Astrocyte of the cerebellum (primary cell): ENCODE measurements at regions not wholly inside any gene's neighbourhood (a gene's known extent, or its start where the extent isn't known, plus 50 kb on each side); places are given as distances from the start of the nearest gene placed in this dataset.

Source experiments
- DNase-seq: peaks from one replicate; pipeline ENCODE4 v3.0.0-alpha.2; 2011; ENCODE audit warnings: low read depth
- H3K4me3 ChIP-seq: 2 replicates; pipeline ENCODE4 v1.5.1; 2011; ENCODE audit warnings: mild to moderate bottlenecking, low read depth, low read length, moderate library complexity
- in situ Hi-C: cut with HindIII; loops from 2 replicates; pipeline ENCODE4 v1.10.0; 2017; ENCODE audit warnings: low sequenced_read_pairs
- TF ChIP-seq, protein P1 (sequence below): IDR thresholded peaks from 2 replicates; pipeline ENCODE4 v1.5.1; 2012; ENCODE audit warnings: low read length, low read depth, moderate library complexity, mild to moderate bottlenecking; ENCODE audit errors: missing control alignments

DNA sequence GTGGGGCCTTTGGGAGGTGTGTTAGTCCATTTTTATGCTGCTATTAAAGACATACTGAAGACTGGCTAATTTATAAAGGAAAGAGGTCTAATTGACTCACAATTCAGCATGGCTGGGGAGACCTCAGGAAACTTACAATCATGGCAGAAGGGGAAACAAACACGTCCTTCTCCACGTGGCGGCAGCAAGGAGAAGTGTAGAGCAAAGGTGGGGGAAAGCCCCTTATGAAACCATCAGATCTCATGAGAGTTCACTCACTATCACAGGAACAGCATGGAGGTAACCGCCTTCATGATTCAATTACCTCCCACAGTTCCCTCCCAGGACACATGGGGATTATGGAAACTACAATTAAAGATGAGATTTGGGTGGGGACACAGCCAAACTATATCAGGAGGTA lies 187.1 kb upstream of the OSR1 start:
- in situ Hi-C loops, result no loop called here
- DNase-seq, result no peak
- no peak overlapping the region for H3K4me3 ChIP-seq
- TF ChIP-seq, protein P1, sequence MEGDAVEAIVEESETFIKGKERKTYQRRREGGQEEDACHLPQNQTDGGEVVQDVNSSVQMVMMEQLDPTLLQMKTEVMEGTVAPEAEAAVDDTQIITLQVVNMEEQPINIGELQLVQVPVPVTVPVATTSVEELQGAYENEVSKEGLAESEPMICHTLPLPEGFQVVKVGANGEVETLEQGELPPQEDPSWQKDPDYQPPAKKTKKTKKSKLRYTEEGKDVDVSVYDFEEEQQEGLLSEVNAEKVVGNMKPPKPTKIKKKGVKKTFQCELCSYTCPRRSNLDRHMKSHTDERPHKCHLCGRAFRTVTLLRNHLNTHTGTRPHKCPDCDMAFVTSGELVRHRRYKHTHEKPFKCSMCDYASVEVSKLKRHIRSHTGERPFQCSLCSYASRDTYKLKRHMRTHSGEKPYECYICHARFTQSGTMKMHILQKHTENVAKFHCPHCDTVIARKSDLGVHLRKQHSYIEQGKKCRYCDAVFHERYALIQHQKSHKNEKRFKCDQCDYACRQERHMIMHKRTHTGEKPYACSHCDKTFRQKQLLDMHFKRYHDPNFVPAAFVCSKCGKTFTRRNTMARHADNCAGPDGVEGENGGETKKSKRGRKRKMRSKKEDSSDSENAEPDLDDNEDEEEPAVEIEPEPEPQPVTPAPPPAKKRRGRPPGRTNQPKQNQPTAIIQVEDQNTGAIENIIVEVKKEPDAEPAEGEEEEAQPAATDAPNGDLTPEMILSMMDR, result no peak

DNA sequence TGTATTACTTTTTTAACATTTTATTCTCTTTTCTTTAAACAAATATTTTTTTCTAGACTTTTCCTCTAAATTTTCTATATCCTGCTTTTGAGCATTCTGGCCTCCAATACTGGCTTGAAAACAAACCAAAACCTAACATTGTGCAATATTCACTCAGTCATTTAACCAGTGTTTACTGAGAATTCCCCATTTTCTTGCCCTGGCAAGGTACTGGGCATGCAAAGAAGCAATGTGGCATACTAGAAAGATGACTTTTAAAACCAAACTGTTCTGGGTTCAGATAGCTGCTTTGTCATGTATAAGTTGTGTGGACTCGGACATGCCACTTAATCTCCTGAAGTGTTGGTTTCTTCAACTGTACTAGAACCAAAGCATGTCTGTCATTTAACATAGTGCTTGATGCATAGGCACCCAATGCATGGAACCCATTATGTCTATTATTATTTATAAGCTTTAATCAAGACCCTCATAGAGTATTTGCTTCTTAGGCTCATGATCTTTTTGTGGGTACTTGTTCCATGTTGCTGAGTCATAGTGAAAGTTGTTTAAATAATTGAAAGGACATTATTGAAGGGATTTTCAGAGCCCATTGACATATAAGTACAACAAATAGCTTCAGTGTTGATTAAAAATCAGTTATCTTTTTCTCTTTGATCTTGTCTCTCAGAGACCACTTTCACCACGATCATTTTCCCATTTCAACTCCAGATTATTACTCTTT lies 185.4 kb upstream of the OSR1 start:
- TF ChIP-seq, protein P1, result no peak
- no peak overlapping the region for H3K4me3 ChIP-seq
- in situ Hi-C loops, result no loop called here
- DNase-seq, result no peak

DNA sequence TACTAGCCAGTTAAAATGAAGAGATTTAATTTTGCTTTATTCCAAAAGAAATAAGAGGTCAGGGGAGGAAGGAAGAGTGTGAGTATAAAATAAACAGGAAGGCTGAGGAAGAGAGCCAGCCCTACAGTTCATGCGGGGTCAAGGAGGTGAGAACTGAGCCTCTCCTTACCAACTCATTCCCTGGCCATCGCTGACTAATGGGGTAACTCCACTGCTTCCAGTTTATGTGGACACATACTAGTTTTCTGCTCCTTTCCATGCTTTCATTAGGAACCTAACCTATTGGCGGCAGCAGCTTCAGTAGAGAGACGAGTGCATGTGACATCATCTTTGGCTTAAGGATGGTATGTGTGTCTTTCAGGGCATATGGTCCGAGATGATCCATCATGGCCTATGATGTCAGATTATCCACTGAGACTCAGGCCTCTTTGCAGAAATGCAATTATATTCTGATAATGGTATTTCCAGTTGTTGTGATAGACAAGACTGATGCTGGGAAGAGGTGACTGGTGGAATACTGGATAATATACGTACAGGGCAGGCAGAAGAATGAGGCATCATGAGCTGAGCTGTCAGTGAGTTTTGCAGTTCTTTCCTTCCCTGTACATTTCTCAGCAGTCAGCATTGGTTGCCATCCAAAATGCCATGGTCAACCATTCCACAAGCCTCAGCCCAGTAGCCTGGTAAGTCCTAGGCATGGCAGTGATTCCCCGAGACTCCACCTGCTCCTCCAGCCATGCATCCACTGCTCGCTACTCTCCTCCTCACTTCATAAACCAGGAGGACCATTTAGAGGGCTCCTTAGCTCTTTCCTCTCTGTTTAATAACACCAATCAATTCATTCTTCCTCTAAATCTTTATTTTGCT lies 184.6 kb upstream of the OSR1 start:
- TF ChIP-seq, protein P1, result no peak
- no peak overlapping the region for H3K4me3 ChIP-seq
- in situ Hi-C loops, result no loop called here
- no peak for DNase-seq

GRCh38 chr2:19541884-19542283 lies 183.5 kb upstream of the OSR1 start:
- TF ChIP-seq, protein P1, result no peak
- no peak overlapping the region for H3K4me3 ChIP-seq
- DNase-seq, result no peak
- in situ Hi-C loops, result no loop called here

- H3K4me3 ChIP-seq, result no peak overlapping the region
- in situ Hi-C loops, result no loop called here
- peak; percentile 50 for DNase-seq
- TF ChIP-seq, protein P1, result no peak
These were observed 182.5 kb upstream of the OSR1 start for GRCh38 chr2:19540739-19541525.

DNA sequence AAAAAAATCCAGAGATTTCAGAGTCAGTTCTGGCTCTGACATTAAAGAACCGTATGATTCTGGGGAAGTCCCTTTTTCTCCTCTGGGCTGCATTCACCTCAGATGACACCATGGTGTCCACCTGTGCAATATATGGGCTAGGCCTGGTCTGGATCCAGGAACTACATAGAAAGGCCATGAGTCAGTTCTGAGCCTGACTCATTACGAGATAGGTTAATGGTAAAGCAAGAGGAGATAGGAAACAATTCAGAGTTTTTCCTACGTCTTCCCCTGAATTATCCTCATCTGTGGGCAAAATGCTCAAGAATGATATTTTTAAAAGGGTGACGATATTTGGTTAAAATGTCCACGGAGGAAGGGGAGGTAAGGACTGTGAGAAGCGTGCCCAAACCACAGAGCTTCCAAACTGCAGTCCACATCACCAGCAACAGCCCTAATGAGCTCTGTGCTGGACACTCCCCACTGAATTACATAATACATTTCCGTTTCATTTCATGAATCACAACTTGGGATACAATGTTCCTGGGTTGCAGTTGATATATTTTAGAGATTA lies 180.1 kb upstream of the OSR1 start:
- peak; percentile 91 for DNase-seq
- no peak overlapping the region for H3K4me3 ChIP-seq
- TF ChIP-seq, protein P1, result no peak
- in situ Hi-C loops, result no loop called here
